SK-N-SH (cell line): ENCODE measurements at regions not wholly inside any gene's neighbourhood (a gene's known extent, or its start where the extent isn't known, plus 50 kb on each side); places are given as distances from the start of the nearest gene placed in this dataset.

Experiments used
- CTCF ChIA-PET: fragments of 300-600, 350-600 bp; formaldehyde crosslinking; extraction: SDS; loops from one replicate; lab custom pipeline; 2021; lab: Yijun Ruan, JAX
- POLR2A ChIA-PET: fragments of 350-600 bp; sonication (Branson Sonifier 250); formaldehyde crosslinking; extraction: SDS; loops from one replicate; lab custom pipeline; 2020; ENCODE audit warnings: antibody characterized with exemption, inconsistent platforms; lab: Yijun Ruan, JAX
- DNase-seq: peaks from one replicate; pipeline ENCODE4 v3.0.0; 2012
- H2AFZ ChIP-seq: fragments of 200-600 bp; sonication (generic); 2 replicates; pipeline ENCODE4 v1.8.1; 2016; ENCODE audit warnings: antibody characterized with exemption, mild to moderate bottlenecking, low read depth
- H3F3A ChIP-seq: fragments of 200-600 bp; sonication (generic); replicated peaks from 2 replicates; pipeline ENCODE3; 2016; ENCODE audit warnings: antibody characterized with exemption, mild to moderate bottlenecking; ENCODE audit not compliant: insufficient read depth
- H3K27ac ChIP-seq, 2 experiments: fragments of 200-500 bp in 1 of 2; fragments of 200-600 bp in 1 of 2; sonication (Bioruptor generic) in 1 of 2; sonication (generic), shearing (Covaris generic) in 1 of 2; 2 replicates each; pipeline versions ENCODE4 v1.5.1 to v1.6.1; 2014 to 2016; ENCODE audit warnings: low read depth in 2 of 2, inconsistent platforms in 1 of 2, low read length in 1 of 2, mild to moderate bottlenecking in 1 of 2, mixed read lengths in 1 of 2
- H3K27me3 ChIP-seq: fragments of 200-600 bp; sonication (generic), shearing (Covaris generic); 2 replicates; pipeline ENCODE4 v1.6.1; 2016; ENCODE audit warnings: mixed run types; ENCODE audit not compliant: insufficient read depth
- H3K36me3 ChIP-seq, 2 experiments: fragments of 200-500 bp in 1 of 2; fragments of 200-600 bp in 1 of 2; sonication (Bioruptor generic) in 1 of 2; sonication (generic) in 1 of 2; replicated peaks in 1 of 2; 2 replicates each; pipeline versions ENCODE3 to v1.5.1; 2014 to 2016; ENCODE audit warnings: low read length in 1 of 2, mild to moderate bottlenecking in 1 of 2; ENCODE audit not compliant: insufficient read depth in 2 of 2, control insufficient read depth in 1 of 2
- H3K4me1 ChIP-seq, 2 experiments: fragments of 200-500 bp in 1 of 2; fragments of 200-600 bp in 1 of 2; sonication (Bioruptor generic) in 1 of 2; sonication (generic), shearing (Covaris generic) in 1 of 2; 2 replicates each; pipeline versions ENCODE4 v1.5.1 to v1.6.1; 2014 to 2016; ENCODE audit warnings: low read depth in 1 of 2, low read length in 1 of 2, mixed run types in 1 of 2; ENCODE audit not compliant: insufficient read depth in 2 of 2, control insufficient read depth in 1 of 2
- H3K4me2 ChIP-seq: fragments of 200-600 bp; sonication (generic), shearing (Covaris generic); 2 replicates; pipeline ENCODE4 v1.6.1; 2017; ENCODE audit warnings: mixed run types
- H3K4me3 ChIP-seq, 2 experiments: fragments of 200-500 bp in 1 of 2; fragments of 200-600 bp in 1 of 2; sonication (Bioruptor generic) in 1 of 2; sonication (generic), shearing (Covaris generic) in 1 of 2; 2 replicates each; pipeline versions ENCODE4 v1.5.1 to v1.8.1; 2014 to 2016; ENCODE audit warnings: low read depth in 2 of 2, inconsistent platforms in 1 of 2, low read length in 1 of 2, mild to moderate bottlenecking in 1 of 2, mixed read lengths in 1 of 2, moderate library complexity in 1 of 2
- H3K79me2 ChIP-seq: fragments of 200-600 bp; sonication (generic); 2 replicates; pipeline ENCODE4 v1.8.1; 2017; ENCODE audit warnings: mild to moderate bottlenecking; ENCODE audit not compliant: insufficient read depth
- H3K9ac ChIP-seq: fragments of 200-600 bp; sonication (generic); 2 replicates; pipeline ENCODE4 v1.6.1; 2017; ENCODE audit warnings: mixed run types
- H3K9me2 ChIP-seq: fragments of 200-600 bp; sonication (generic); 2 replicates; pipeline ENCODE4 v1.6.1; 2017; ENCODE audit warnings: mixed run types
- H3K9me3 ChIP-seq: fragments of 200-600 bp; sonication (generic); 2 replicates; pipeline ENCODE4 v1.6.1; 2017; ENCODE audit warnings: mixed run types, mild to moderate bottlenecking, moderate library complexity
- H4K20me1 ChIP-seq: fragments of 200-600 bp; sonication (generic); 2 replicates; pipeline ENCODE4 v1.6.1; 2017; ENCODE audit warnings: mild to moderate bottlenecking, mixed run types; ENCODE audit not compliant: insufficient read depth
- EZH2phosphoT487 ChIP-seq: fragments of 200-600 bp; sonication (generic); IDR thresholded peaks from 2 replicates; pipeline ENCODE4 v1.6.1; 2017; ENCODE audit warnings: low read depth, mixed run types, mild to moderate bottlenecking, antibody characterized with exemption, moderate library complexity, borderline replicate concordance
- FOSL2 ChIP-seq: IDR thresholded peaks from 2 replicates; pipeline ENCODE4 v1.4.0; 2012; ENCODE audit warnings: low read depth, mild to moderate bottlenecking, moderate library complexity, borderline replicate concordance
- FOXM1 ChIP-seq: IDR thresholded peaks from 2 replicates; pipeline ENCODE4 v1.4.0; 2012; ENCODE audit warnings: low read depth, mild to moderate bottlenecking
- GABPA ChIP-seq: IDR thresholded peaks from 2 replicates; pipeline ENCODE4 v1.4.0; 2012; ENCODE audit warnings: low read depth, mild to moderate bottlenecking
- GATA2 ChIP-seq: sonication (generic); formaldehyde crosslinking; IDR thresholded peaks from 2 replicates; pipeline ENCODE4 v1.5.0; 2020; ENCODE audit warnings: mild to moderate bottlenecking, missing genetic modification reagents
- JUND ChIP-seq: IDR thresholded peaks from 2 replicates; pipeline ENCODE4 v1.4.0; 2012
- MXI1 ChIP-seq: IDR thresholded peaks from 2 replicates; pipeline ENCODE4 v1.6.1; 2012; ENCODE audit warnings: mild to moderate bottlenecking, low read depth, low read length, improper control_type of control experiment
- NRF1 ChIP-seq: IDR thresholded peaks from 2 replicates; pipeline ENCODE4 v1.6.1; 2012; ENCODE audit warnings: low read depth, mild to moderate bottlenecking, low read length
- RAD21 ChIP-seq: IDR thresholded peaks from 2 replicates; pipeline ENCODE4 v1.6.1; 2012; ENCODE audit warnings: mild to moderate bottlenecking, low read length
- RXRA ChIP-seq: IDR thresholded peaks from 2 replicates; pipeline ENCODE4 v1.4.0; 2012; ENCODE audit warnings: low read depth, mild to moderate bottlenecking, borderline replicate concordance
- SMC3 ChIP-seq: IDR thresholded peaks from 2 replicates; pipeline ENCODE4 v1.6.1; 2012; ENCODE audit warnings: low read depth, low read length, improper control_type of control experiment
- TAF1 ChIP-seq: IDR thresholded peaks from 2 replicates; pipeline ENCODE4 v1.6.1; 2012; ENCODE audit warnings: low read depth, mild to moderate bottlenecking, low read length, moderate library complexity, borderline replicate concordance
- TCF12 ChIP-seq: IDR thresholded peaks from 2 replicates; pipeline ENCODE4 v1.4.0; 2012
- YY1 ChIP-seq: IDR thresholded peaks from 2 replicates; pipeline ENCODE4 v1.4.0; 2012; ENCODE audit warnings: low read depth, mild to moderate bottlenecking
- WGBS: methylation state at CpG from one replicate; pipeline ENCODE4 v1.1.6; 2017; ENCODE audit warnings: low lambda C conversion rate; 5-methylcytosine and 5-hydroxymethylcytosine counted together
- TF ChIP-seq, protein P1 (sequence below): IDR thresholded peaks from 2 replicates; pipeline ENCODE4 v1.4.0; 2012; ENCODE audit warnings: low read depth, borderline replicate concordance
- TF ChIP-seq, protein P2 (sequence below): IDR thresholded peaks from 2 replicates; pipeline ENCODE4 v1.4.0; 2012; ENCODE audit warnings: low read depth, borderline replicate concordance
- TF ChIP-seq, protein P3 (sequence below): fragments of 150-350 bp; IDR thresholded peaks from 2 replicates; pipeline ENCODE4 v1.6.1; 2016; ENCODE audit warnings: mild to moderate bottlenecking, low read depth, low read length
- TF ChIP-seq, protein P4 (sequence below): IDR thresholded peaks from 2 replicates; pipeline ENCODE4; 2012

DNA sequence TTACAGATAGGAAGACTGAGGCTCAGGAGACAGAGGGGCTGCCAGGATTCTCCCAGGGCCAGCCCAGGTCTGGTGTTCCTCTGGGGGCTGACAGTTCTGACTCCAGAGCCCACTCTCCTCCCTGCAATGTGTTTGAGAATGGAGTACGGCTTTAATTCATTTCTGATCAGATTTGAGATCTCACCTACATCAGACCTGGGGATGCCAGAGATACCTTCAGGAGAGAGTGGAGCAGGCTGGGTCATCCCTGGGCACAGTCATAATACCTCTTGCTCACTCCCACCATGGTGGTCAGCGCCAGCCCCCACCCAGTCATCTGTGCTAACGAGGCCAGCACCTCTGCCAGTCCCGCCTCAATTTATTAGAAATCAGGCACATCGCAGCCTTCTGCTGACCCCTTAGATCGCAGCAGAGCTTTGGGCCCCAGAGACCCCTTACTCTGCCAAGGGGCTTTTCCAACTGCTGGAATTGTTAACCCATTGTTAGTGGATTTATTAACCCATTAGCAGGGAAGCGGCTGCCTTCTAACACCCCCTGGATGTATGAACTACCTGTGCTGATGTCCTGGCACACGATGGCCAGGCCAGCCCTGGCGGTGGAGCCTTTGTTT, 352.1 kb downstream of the MATN1 start:
- H2AFZ ChIP-seq = no peak overlapping the region
- H4K20me1 ChIP-seq = no peaks in the 10 kb centered on the region
- ChIA-PET POLR2A (no interaction called here), CTCF (interaction anchor here (1.2 to 10.6 kb wide), 4 partner anchors 9 to 18 kb away, joined by 3 to 75 read pairs (median 10); no protein-coding TSS in a partner anchor)
- no peaks in the 10 kb centered on the region for H3F3A ChIP-seq
- H3K27me3 ChIP-seq = no peaks in the 10 kb centered on the region
- DNase-seq = no peak
- H3K9ac ChIP-seq = no peak overlapping the region
- 55% methylated on average over 8 of the region's 9 CpGs for WGBS
- TF ChIP-seq TAF1 (no peak), RAD21 (no peak)
- TF ChIP-seq, protein P1, sequence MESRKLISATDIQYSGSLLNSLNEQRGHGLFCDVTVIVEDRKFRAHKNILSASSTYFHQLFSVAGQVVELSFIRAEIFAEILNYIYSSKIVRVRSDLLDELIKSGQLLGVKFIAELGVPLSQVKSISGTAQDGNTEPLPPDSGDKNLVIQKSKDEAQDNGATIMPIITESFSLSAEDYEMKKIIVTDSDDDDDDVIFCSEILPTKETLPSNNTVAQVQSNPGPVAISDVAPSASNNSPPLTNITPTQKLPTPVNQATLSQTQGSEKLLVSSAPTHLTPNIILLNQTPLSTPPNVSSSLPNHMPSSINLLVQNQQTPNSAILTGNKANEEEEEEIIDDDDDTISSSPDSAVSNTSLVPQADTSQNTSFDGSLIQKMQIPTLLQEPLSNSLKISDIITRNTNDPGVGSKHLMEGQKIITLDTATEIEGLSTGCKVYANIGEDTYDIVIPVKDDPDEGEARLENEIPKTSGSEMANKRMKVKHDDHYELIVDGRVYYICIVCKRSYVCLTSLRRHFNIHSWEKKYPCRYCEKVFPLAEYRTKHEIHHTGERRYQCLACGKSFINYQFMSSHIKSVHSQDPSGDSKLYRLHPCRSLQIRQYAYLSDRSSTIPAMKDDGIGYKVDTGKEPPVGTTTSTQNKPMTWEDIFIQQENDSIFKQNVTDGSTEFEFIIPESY = no peak
- H3K4me2 ChIP-seq = no peak overlapping the region
- H3K9me3 ChIP-seq = no peaks in the 10 kb centered on the region
- no peaks in the 10 kb centered on the region for H3K36me3 ChIP-seq
- no peaks in the 10 kb centered on the region for H3K9me2 ChIP-seq
- no peaks in the 10 kb centered on the region for H3K79me2 ChIP-seq
- H3K4me1 ChIP-seq = no peaks in the 10 kb centered on the region; a peak in 1 of 4 replicates
- H3K4me3 ChIP-seq = no peak overlapping the region
- H3K27ac ChIP-seq = no peak overlapping the region

DNA sequence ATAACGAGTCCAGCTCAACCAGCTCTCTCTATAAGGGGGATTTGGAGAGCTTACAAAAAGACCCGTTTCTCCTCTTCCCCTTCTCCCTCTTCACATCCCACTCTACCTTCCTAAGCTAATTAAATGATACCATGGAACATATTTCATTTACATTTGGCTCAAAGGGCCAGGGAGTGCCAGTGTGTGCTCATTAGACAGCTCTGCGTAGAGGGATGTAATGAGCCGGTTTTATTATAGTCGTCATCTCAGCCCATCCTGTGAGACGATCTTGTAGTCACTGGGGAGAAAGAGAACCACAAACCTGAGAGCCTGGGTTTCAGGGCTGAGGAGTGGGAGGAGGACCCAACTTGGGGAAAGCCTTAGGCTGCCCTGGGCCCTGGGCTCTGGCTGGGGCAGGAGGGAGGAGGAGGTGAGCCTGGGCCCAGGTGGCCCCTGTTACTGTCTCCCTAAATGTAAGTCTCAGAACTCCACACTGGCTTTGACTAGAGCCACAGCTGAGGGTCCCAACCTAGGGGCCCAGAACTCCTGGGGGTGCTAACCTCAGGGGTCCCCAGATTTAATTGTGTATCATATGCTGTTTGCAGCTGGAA, 354.6 kb downstream of the MATN1 start:
- H3K4me2 ChIP-seq = no peak overlapping the region
- H3K9me2 ChIP-seq = no peaks in the 10 kb centered on the region
- no peak overlapping the region for H3K4me3 ChIP-seq
- H2AFZ ChIP-seq = no peak overlapping the region
- no peak overlapping the region for H3K27ac ChIP-seq
- H3K9me3 ChIP-seq = no peaks in the 10 kb centered on the region
- H3K4me1 ChIP-seq = no peaks in the 10 kb centered on the region; a peak in 1 of 4 replicates
- 44% methylated on average over 6 of the region's 6 CpGs for WGBS
- no peaks in the 10 kb centered on the region for H4K20me1 ChIP-seq
- TF ChIP-seq RXRA (no peak), NRF1 (no peak)
- TF ChIP-seq, all 33 proteins: peak for 0
- H3K79me2 ChIP-seq = no peaks in the 10 kb centered on the region
- H3K27me3 ChIP-seq = no peaks in the 10 kb centered on the region
- no peaks in the 10 kb centered on the region for H3F3A ChIP-seq
- H3K36me3 ChIP-seq = no peaks in the 10 kb centered on the region
- POLR2A ChIA-PET = no interaction called here
- CTCF ChIA-PET = interaction anchor here (10.6 kb wide), 1 partner anchor 12 kb away, joined by 75 read pairs; no protein-coding TSS in a partner anchor
- DNase-seq = no peak
- H3K9ac ChIP-seq = no peak overlapping the region

DNA sequence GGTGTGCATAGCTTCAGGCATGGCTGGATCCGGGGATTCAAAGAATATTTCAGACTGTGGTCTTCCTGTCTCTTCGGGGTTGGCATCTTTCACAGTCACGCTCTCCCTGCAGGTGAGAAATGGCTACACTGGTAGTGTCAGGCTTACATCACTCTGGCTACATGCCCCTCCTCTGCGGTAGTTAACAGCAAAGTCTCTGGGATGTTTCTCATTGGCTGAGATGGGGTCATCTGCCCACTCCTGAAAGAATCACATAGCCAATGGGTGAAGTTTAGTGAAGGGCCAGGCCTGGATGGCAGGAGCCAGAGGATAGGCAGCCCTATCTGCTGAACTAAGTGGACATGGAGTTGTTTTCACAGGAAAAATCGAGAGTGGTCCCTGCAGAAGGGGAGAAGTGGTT, 356.5 kb downstream of the MATN1 start:
- Histone ChIP-seq H3K27me3 (no peaks in the 10 kb centered on the region), H4K20me1 (no peaks in the 10 kb centered on the region), H3K4me2 (no peak overlapping the region), H3K27ac (no peak overlapping the region), H3K4me3 (no peak overlapping the region), H3K79me2 (no peaks in the 10 kb centered on the region), H3K9ac (no peak overlapping the region), H3K4me1 (no peaks in the 10 kb centered on the region; a peak in 1 of 4 replicates), H3F3A (no peaks in the 10 kb centered on the region), H3K9me2 (no peaks in the 10 kb centered on the region), H3K9me3 (no peaks in the 10 kb centered on the region), H2AFZ (no peak overlapping the region), H3K36me3 (no peaks in the 10 kb centered on the region)
- DNase-seq = no peak
- 33% methylated on average over 5 of the region's 5 CpGs for WGBS
- POLR2A ChIA-PET = no interaction called here
- CTCF ChIA-PET = interaction anchor here (0.6 to 10.6 kb wide), 4 partner anchors 13 to 124 kb away, joined by 3 to 75 read pairs (median 4); no protein-coding TSS in a partner anchor
- TF ChIP-seq YY1 (no peak), GATA2 (no peak), JUND (no peak), RAD21 (no peak), EZH2phosphoT487 (no peak), FOXM1 (no peak), GABPA (no peak), TCF12 (no peak), SMC3 (no peak), MXI1 (no peak), FOSL2 (no peak)
- TF ChIP-seq, protein P2, sequence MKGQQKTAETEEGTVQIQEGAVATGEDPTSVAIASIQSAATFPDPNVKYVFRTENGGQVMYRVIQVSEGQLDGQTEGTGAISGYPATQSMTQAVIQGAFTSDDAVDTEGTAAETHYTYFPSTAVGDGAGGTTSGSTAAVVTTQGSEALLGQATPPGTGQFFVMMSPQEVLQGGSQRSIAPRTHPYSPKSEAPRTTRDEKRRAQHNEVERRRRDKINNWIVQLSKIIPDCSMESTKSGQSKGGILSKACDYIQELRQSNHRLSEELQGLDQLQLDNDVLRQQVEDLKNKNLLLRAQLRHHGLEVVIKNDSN = no peak
- TF ChIP-seq, protein P3, sequence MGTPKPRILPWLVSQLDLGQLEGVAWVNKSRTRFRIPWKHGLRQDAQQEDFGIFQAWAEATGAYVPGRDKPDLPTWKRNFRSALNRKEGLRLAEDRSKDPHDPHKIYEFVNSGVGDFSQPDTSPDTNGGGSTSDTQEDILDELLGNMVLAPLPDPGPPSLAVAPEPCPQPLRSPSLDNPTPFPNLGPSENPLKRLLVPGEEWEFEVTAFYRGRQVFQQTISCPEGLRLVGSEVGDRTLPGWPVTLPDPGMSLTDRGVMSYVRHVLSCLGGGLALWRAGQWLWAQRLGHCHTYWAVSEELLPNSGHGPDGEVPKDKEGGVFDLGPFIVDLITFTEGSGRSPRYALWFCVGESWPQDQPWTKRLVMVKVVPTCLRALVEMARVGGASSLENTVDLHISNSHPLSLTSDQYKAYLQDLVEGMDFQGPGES = no peak
- TF ChIP-seq, protein P4, sequence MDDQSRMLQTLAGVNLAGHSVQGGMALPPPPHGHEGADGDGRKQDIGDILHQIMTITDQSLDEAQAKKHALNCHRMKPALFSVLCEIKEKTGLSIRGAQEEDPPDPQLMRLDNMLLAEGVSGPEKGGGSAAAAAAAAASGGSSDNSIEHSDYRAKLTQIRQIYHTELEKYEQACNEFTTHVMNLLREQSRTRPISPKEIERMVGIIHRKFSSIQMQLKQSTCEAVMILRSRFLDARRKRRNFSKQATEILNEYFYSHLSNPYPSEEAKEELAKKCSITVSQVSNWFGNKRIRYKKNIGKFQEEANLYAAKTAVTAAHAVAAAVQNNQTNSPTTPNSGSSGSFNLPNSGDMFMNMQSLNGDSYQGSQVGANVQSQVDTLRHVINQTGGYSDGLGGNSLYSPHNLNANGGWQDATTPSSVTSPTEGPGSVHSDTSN = no peak
